DOHH2 (cell line): ENCODE measurements at regions not wholly inside any gene's neighbourhood (a gene's known extent, or its start where the extent isn't known, plus 50 kb on each side); places are given as distances from the start of the nearest gene placed in this dataset.
A peak's percentile ranks its signal among the peaks of the same experiment; 100 is the strongest.

Experiments
- CTCF ChIP-seq: fragments of 200-600 bp; sonication (generic); IDR thresholded peaks from one replicate; pipeline ENCODE4 v1.5.1; 2014; ENCODE audit warnings: antibody characterized with exemption, mild to moderate bottlenecking, low read depth, low read length; ENCODE audit not compliant: poor library complexity, severe bottlenecking
- EZH2phosphoT487 ChIP-seq: fragments of 200-600 bp; sonication (generic); IDR thresholded peaks from 2 replicates; pipeline ENCODE4 v1.6.1; 2017; ENCODE audit warnings: borderline replicate concordance, mild to moderate bottlenecking, antibody characterized with exemption, low read length, moderate library complexity, mixed read lengths

- TF ChIP-seq CTCF (peak; percentile 83), EZH2phosphoT487 (no peak)
These were observed 407.3 kb upstream of the ONECUT1 start for GRCh38 chr15:53197426-53197839.
